Activated CD8-positive, alpha-beta memory T cell treated with anti-CD3 and anti-CD28 coated beads, Interleukin-2, amount 50 U/mL, for 4 hours (primary cell): ENCODE measurements at regions not wholly inside any gene's neighbourhood (a gene's known extent, or its start where the extent isn't known, plus 50 kb on each side); places are given as distances from the start of the nearest gene placed in this dataset.

ENCODE experiments used
- DNase-seq: peaks from one replicate; pipeline ENCODE4 v3.0.0-alpha.2; 2020

GRCh38 chr1:209454340-209454994, 129.0 kb upstream of the CAMK1G start:
- DNase-seq: no peak

GRCh38 chr1:209455145-209455544, 128.4 kb upstream of the CAMK1G start:
- DNase-seq: no peak

GRCh38 chr1:209455661-209456358, 127.7 kb upstream of the CAMK1G start:
- no peak for DNase-seq

GRCh38 chr1:209456878-209457277, 126.6 kb upstream of the CAMK1G start:
- DNase-seq: no peak

GRCh38 chr1:209457401-209458125, 126.0 kb upstream of the CAMK1G start:
- no peak for DNase-seq

GRCh38 chr1:209458921-209459320, 124.6 kb upstream of the CAMK1G start:
- DNase-seq: no peak

- DNase-seq: no peak
Measured at GRCh38 chr1:209461168-209461567, 122.3 kb upstream of the CAMK1G start.

- no peak for DNase-seq
Measured at GRCh38 chr1:209462433-209462832, 121.1 kb upstream of the CAMK1G start.

- DNase-seq: no peak
Measured at GRCh38 chr1:209463441-209463840, 120.1 kb upstream of the CAMK1G start.

GRCh38 chr1:209473025-209473424, 110.5 kb upstream of the CAMK1G start:
- DNase-seq: no peak

GRCh38 chr1:209480345-209480744, 103.2 kb upstream of the CAMK1G start:
- DNase-seq: no peak

- no peak for DNase-seq
Measured at GRCh38 chr1:209483691-209484090, 99.8 kb upstream of the CAMK1G start.

- no peak for DNase-seq
Measured at GRCh38 chr1:209484429-209484828, 99.1 kb upstream of the CAMK1G start.

GRCh38 chr1:209485167-209485566, 98.3 kb upstream of the CAMK1G start:
- no peak for DNase-seq

- no peak for DNase-seq
Measured at GRCh38 chr1:209485751-209486150, 97.8 kb upstream of the CAMK1G start.

GRCh38 chr1:209486861-209487593, 96.5 kb upstream of the CAMK1G start:
- DNase-seq: no peak

- no peak for DNase-seq
Measured at GRCh38 chr1:209490013-209490412, 93.5 kb upstream of the CAMK1G start.

- DNase-seq: no peak
Measured at GRCh38 chr1:209491031-209491430, 92.5 kb upstream of the CAMK1G start.

- no peak for DNase-seq
Measured at GRCh38 chr1:209491496-209491895, 92.0 kb upstream of the CAMK1G start.

GRCh38 chr1:209491897-209492296, 91.6 kb upstream of the CAMK1G start:
- no peak for DNase-seq

GRCh38 chr1:209493559-209493958, 90.0 kb upstream of the CAMK1G start:
- DNase-seq: no peak

- DNase-seq: no peak
Measured at GRCh38 chr1:209497729-209498128, 85.8 kb upstream of the CAMK1G start.

- no peak for DNase-seq
Measured at GRCh38 chr1:209500993-209501392, 82.5 kb upstream of the CAMK1G start.
